ENCODE measurements at regions not wholly inside any gene's neighbourhood (a gene's known extent, or its start where the extent isn't known, plus 50 kb on each side); places are given as distances from the start of the nearest gene placed in this dataset.

GRCh38 chr3:24650839-24651238, 156.2 kb upstream of the THRB start:
- H3K36me3 ChIP-seq = no peaks in the 10 kb centered on the region
- DNase-seq (ENCODE audit: extremely low spot score in 2 of 2) = no peak
- H3K4me1 ChIP-seq = no peaks in the 10 kb centered on the region
- TF ChIP-seq POLR2AphosphoS5 (IDR thresholded peaks at IDR 0.05; ENCODE audit: insufficient read depth in 1 of 2, low read depth in 1 of 2) (no peak), POLR2A (IDR thresholded peaks at IDR 0.05) (no peak)
- TF ChIP-seq, protein P1, sequence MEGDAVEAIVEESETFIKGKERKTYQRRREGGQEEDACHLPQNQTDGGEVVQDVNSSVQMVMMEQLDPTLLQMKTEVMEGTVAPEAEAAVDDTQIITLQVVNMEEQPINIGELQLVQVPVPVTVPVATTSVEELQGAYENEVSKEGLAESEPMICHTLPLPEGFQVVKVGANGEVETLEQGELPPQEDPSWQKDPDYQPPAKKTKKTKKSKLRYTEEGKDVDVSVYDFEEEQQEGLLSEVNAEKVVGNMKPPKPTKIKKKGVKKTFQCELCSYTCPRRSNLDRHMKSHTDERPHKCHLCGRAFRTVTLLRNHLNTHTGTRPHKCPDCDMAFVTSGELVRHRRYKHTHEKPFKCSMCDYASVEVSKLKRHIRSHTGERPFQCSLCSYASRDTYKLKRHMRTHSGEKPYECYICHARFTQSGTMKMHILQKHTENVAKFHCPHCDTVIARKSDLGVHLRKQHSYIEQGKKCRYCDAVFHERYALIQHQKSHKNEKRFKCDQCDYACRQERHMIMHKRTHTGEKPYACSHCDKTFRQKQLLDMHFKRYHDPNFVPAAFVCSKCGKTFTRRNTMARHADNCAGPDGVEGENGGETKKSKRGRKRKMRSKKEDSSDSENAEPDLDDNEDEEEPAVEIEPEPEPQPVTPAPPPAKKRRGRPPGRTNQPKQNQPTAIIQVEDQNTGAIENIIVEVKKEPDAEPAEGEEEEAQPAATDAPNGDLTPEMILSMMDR (IDR thresholded peaks at IDR 0.05) = no peak
- H3K27me3 ChIP-seq = no peaks in the 10 kb centered on the region
- intact Hi-C loops (cut with DNase I) = no loop called here
- no peak overlapping the region for H3K27ac ChIP-seq
- H3K9me3 ChIP-seq = no peaks in the 10 kb centered on the region
- H3K4me3 ChIP-seq = no peak overlapping the region

- H3K4me3 ChIP-seq = no peak overlapping the region
- no peaks in the 10 kb centered on the region for H3K36me3 ChIP-seq
- no peak overlapping the region for H3K27ac ChIP-seq
- no peak for TF ChIP-seq POLR2A (IDR thresholded peaks at IDR 0.05)
- TF ChIP-seq POLR2AphosphoS5 (IDR thresholded peaks at IDR 0.05; ENCODE audit: insufficient read depth in 1 of 2, low read depth in 1 of 2) = no peak
- no peaks in the 10 kb centered on the region for H3K9me3 ChIP-seq
- no peaks in the 10 kb centered on the region for H3K4me1 ChIP-seq
- no peak for DNase-seq (ENCODE audit: extremely low spot score in 2 of 2)
- no peaks in the 10 kb centered on the region for H3K27me3 ChIP-seq
- intact Hi-C loops (cut with DNase I) = no loop called here
These were observed 163.3 kb upstream of the THRB start for GRCh38 chr3:24657870-24658510.

DNA sequence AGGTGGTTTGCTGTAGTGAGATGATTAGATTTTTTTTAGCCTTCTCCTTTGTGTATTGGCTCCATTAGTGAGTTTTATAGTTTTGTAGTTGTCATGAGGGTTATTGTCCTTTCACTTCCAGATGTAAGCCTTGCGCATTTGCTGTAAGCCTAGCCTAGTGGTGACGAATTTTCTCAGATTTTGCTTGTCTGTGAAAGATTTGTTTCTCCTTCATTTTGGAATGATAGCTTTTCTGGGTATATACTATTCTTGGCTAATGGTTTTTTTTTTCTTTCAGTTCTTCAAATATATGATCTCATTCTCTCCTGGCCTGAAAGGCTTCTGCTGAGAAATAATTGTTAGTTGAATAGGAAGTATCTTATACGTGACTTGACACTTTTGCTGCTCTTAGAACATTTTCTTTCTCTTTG, 166.5 kb upstream of the THRB start:
- no peaks in the 10 kb centered on the region for H3K9me3 ChIP-seq
- no peaks in the 10 kb centered on the region for H3K36me3 ChIP-seq
- TF ChIP-seq, protein P1 (IDR thresholded peaks at IDR 0.05) = no peak
- TF ChIP-seq POLR2AphosphoS5 (IDR thresholded peaks at IDR 0.05; ENCODE audit: insufficient read depth in 1 of 2, low read depth in 1 of 2) (no peak), POLR2A (IDR thresholded peaks at IDR 0.05) (no peak)
- H3K4me1 ChIP-seq = no peaks in the 10 kb centered on the region
- intact Hi-C loops (cut with DNase I) = no loop called here
- no peaks in the 10 kb centered on the region for H3K27me3 ChIP-seq
- no peak overlapping the region for H3K4me3 ChIP-seq
- no peak overlapping the region for H3K27ac ChIP-seq
- no peak for DNase-seq (ENCODE audit: extremely low spot score in 2 of 2)

- TF ChIP-seq POLR2A (IDR thresholded peaks at IDR 0.05) (no peak), POLR2AphosphoS5 (IDR thresholded peaks at IDR 0.05; ENCODE audit: insufficient read depth in 1 of 2, low read depth in 1 of 2) (no peak)
- TF ChIP-seq, protein P1 (IDR thresholded peaks at IDR 0.05) = no peak
- H3K9me3 ChIP-seq = no peaks in the 10 kb centered on the region
- H3K4me1 ChIP-seq = no peaks in the 10 kb centered on the region
- H3K4me3 ChIP-seq = no peak overlapping the region
- H3K27ac ChIP-seq = no peak overlapping the region
- intact Hi-C loops (cut with DNase I) = no loop called here
- DNase-seq (ENCODE audit: extremely low spot score in 2 of 2) = no peak
- no peaks in the 10 kb centered on the region for H3K27me3 ChIP-seq
- H3K36me3 ChIP-seq = no peaks in the 10 kb centered on the region
These were observed 168.0 kb upstream of the THRB start for GRCh38 chr3:24662449-24663345.

GRCh38 chr3:24663406-24663805, 168.8 kb upstream of the THRB start:
- no peaks in the 10 kb centered on the region for H3K9me3 ChIP-seq
- TF ChIP-seq, protein P1 (IDR thresholded peaks at IDR 0.05) = no peak
- TF ChIP-seq POLR2A (IDR thresholded peaks at IDR 0.05) (no peak), POLR2AphosphoS5 (IDR thresholded peaks at IDR 0.05; ENCODE audit: insufficient read depth in 1 of 2, low read depth in 1 of 2) (no peak)
- no peaks in the 10 kb centered on the region for H3K4me1 ChIP-seq
- intact Hi-C loops (cut with DNase I) = no loop called here
- H3K27ac ChIP-seq = no peak overlapping the region
- no peak overlapping the region for H3K4me3 ChIP-seq
- no peak for DNase-seq (ENCODE audit: extremely low spot score in 2 of 2)
- H3K27me3 ChIP-seq = no peaks in the 10 kb centered on the region
- H3K36me3 ChIP-seq = no peaks in the 10 kb centered on the region
